ENCODE measurements at regions not wholly inside any gene's neighbourhood (a gene's known extent, or its start where the extent isn't known, plus 50 kb on each side); places are given as distances from the start of the nearest gene placed in this dataset.

GRCh38 chr10:55358539-55358938 is 557.5 kb upstream of the PCDH15 start:
- TF ChIP-seq CTCF (IDR thresholded peaks at IDR 0.05; ENCODE audit: low read depth, low read length, poor library complexity, severe bottlenecking) (no peak), EZH2phosphoT487 (IDR thresholded peaks at IDR 0.05; ENCODE audit: borderline replicate concordance, low read length) (no peak)

All from DOHH2 (cell line).